ENCODE measurements at regions not wholly inside any gene's neighbourhood (a gene's known extent, or its start where the extent isn't known, plus 50 kb on each side); places are given as distances from the start of the nearest gene placed in this dataset.
"Not testable (repeated sequence)": the region's sequence is repeated elsewhere in the genome, so short reads cannot be mapped to it uniquely, and the experiment has no call there.

- not testable (repeated sequence) for TF ChIP-seq POLR2A, CTCF, POLR2AphosphoS5 (IDR thresholded peaks at IDR 0.05)
Observed at GRCh38 chrY:26670360-26670871, 1048.5 kb downstream of the CDY1 start.
